Activated naive CD4-positive, alpha-beta T cell treated with Interleukin-2 at 50 U/mL for 16 hours (primary cell): ENCODE measurements at regions not wholly inside any gene's neighbourhood (a gene's known extent, or its start where the extent isn't known, plus 50 kb on each side); places are given as distances from the start of the nearest gene placed in this dataset.
"Not testable (repeated sequence)": the region's sequence is repeated elsewhere in the genome, so short reads cannot be mapped to it uniquely, and the experiment has no call there.

Experiments
- DNase-seq: peaks from one replicate; pipeline ENCODE4 v3.0.0-alpha.2; 2020

DNA sequence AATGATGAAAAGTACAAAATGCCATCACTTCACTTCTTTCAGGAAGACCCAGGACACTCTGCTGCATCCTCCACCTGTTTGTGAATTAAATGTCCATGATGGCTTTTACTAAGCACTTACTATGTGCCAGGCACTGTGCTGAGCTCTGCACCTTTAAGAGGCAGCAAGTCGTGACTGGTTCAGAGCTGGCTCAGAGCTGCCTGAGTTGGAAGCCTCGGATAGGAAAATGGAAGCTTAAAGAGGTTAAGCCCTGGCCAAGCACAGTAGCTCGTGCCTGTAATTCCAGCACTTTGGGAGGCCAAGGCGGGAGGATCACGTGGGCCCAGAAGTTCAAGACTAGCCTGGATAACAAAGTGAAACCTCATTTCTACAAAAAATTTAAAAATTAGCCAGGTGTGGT lies 95.6 kb downstream of the SNX5 start:
- DNase-seq, result no peak

DNA sequence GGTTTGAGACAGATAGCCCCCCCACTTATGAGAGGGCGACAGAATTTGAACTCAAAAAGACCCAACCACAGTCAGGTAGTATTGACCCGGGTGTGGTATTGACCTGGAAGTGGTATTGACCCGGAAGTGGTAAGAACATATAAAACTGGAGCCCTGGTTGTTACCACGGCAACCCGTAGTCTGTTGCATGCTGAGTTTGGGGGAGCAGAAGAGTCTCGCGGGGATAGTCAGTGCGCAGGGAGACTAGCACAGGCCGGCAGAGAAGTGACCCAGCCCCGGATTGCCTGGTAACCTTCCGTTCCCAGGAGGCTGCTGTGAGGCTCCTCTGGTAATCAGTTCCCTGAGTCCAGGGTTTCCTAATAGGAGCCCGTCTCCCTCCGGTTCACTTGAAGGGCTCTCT lies 96.2 kb downstream of the SNX5 start:
- no peak for DNase-seq

DNA sequence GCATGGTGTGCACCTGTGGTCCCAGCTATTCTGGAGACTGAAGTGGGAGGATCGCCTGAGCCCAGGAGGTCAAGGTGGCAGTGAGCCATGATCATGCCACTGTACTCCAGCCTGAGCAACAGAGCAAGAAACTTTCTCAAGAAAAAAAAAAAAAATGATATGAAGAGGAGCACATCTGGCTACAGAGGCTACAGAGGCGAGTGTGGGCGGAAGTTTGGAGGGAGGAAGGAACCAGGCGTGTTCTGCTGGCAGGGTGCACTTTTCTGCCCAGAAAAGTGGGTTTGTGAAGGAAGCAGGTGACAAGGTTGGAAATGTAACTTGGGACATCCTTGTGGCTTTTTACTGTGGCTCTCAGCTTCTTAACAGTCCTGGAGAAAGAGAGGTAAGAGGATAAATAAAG lies 96.7 kb downstream of the SNX5 start:
- no peak for DNase-seq

DNA sequence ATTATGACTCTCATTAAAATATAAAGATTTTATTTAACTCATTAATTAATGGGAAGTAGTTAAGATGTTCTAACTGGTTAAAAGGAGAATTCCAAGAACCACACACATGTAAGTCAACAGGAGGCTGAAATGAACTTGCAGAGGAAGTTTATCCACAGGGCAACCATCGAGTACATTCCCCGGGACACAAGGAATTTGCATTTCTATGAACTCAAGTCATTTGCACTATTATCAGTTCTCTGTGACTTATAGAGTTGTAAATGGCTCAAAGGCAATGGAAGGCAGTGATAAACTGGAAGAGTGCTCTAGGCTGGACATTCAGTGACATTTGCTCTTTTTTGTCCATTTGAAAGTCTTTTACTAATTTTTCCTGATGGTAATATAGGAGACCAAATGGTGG lies 97.4 kb downstream of the SNX5 start:
- DNase-seq, result no peak

DNA sequence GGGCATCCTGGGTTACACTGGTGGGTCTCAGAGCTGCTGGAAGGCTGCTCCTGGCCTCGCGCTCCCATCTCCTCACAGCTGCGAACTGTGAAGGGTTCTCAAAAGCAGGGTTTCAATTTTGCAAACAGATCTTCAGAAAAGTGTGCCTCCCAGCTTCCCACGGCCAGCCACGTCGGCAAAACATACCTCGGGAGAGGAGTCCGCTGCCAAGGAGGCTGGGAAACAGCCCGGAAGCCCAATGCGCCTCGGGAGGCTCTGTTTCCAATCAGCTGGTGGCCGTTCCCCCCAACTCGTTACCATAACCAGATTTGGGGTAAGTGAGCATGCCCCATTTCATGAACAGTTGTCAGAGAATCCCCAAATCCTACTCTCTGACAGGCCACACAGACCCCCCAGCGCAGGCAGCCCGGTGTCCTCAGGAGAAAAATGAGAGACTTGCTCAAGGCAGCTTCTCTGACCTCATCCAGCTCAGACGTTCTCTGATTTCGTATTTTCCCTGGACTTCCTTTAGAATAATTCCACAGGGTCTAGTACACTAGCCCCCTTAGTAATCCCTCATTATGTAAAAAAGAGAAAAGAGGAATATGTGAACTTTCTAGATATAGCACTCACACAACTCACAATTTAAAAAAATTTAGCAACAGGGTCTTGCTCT lies 98.4 kb downstream of the SNX5 start:
- DNase-seq, result no peak

DNA sequence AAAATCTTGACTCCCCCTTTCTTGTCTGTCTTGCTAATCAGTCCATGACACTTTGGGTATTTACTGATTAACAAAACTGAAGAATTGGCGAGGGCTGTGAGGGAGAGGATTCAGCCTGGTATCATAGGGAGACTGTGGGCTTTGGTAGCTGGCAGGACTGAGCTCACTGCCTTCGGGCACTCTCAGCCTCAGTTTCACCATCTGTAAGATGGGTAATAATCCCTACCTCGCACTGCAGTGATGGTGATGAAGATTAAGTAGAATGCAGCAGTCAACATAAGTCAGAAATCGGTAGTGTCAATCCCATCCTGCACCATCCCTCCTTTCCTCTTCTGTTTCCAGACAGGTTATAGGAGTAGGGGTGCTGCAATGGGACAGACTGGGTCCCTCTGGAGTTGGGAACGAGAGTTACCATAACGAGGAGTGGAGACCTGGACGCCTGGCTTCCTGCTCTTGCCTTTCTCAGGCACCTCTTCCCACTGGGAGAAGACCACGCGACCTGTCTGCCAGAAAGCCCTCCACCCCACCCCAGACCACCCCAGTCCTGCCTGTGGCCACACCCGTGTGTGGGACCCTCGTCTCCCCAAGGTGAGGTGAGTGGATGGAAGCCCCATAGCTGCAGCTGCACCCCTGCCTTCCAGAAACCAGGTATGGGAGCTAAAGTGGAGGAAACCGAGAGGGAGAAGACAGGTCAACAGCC lies 99.1 kb downstream of the SNX5 start:
- DNase-seq, result no peak

DNA sequence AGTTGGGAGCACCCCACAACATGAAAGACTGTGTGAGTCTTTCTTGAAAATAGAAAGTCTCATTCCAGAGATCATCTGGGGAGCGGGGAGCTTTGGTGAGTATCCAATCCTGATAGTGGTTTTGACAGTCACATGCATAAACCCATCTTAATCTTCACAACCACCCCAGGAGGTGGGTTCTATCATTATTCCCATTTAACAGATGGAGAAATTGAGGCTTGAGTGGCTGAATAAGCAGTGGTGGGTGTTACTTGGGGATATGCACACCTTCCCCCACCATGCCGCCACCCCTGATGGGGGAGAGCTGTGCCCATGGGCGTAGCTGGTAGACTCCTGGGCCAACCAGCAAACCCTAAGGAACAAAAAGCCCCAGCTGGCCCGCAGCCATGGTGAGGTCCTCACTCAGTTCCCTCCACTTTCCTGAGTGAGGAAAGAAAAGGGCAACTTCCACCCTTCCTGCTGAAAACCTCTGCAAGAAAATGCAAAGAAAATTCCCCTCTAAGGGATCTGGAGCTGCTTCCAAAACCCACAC lies 99.8 kb downstream of the SNX5 start:
- no peak for DNase-seq

DNA sequence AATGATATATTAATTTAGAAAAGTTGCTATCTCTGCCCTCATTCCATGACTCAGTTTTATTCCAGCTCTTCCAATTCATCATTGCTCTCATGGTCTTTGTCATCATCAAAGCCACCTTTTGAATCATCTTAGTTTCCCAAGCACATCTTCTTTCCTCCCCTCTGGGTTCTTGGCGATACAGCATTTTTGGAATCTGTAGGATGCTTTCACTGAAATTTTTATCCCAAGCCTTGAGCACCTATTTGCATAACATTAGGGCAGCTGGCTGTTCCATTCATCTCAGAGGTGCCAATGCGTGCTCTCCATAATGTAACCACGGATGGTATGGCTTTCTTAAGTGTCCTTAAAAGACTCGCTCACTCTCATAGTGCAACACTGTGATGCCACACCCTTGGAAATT lies 100.4 kb downstream of the SNX5 start:
- no peak for DNase-seq

DNA sequence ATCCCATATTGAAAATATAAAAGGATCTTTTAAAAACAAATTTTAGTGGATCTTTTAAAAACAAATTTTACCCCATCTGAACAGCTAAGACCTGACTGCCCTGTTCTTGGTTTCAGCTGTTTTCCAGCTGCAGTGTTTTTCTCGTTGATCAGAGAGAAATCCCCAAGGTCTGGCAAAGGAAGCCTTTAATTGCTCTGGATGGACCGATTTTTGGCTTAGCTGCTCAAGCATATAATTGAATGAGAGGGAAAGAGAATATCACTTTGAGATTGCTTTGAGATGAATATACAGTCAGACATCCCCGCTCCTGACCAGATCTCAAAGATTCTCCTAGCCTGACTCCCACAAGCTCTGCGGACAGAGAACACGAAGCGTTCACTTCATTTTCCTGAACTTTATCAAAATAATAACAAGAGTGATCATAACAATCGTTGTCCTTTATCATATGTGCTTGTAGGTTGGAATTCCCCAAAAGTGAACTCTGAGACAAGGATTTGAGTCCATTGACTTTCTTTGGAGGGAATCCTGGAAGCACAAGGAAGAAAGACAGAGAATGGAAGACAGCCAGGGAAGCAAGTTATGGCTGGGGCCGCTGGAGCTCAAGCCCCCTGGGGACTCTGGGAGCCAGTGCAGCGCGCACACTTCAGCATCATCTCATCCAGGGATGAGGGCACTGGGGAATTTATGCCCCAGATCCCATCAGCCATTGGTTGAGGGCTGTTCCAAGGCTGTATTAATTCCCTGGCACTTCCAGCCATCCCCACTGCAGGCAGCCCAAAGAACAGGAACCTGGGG lies 101.3 kb downstream of the SNX5 start:
- no peak for DNase-seq

DNA sequence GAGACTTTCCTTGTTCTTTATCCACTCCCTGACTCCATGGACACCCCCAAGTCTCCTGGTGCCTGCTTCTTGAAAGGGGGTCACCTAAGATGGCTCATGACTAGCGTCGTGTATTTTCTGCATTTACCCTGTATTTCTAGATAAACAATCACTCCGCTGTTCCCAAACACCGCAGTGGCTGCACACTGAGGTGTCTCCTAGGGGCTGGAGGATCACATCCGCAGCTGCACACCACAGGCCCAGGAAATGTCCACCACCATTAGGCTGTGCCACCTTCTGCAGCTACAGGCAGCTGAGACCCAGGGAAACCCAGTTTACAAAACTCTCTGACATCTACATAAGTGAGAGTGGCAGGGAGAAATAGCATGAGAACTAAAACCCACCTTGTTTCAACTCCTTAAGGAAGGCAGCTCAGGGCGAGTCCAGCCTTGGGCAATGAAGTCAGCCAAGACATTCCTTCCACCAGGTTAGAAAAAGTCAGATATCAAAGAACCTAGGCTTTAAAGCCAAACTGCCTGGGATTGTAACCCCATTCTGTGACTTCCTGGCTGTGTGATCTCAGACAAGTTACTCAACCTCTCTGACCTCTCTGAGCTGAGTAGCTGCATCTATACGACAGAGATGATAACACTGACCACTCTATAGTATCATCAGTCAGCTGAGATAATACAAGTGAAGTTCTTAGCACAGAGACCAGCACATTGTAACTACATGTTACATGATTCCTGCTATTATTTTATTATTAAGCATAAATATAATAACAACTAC lies 102.2 kb downstream of the SNX5 start:
- no peak for DNase-seq

DNA sequence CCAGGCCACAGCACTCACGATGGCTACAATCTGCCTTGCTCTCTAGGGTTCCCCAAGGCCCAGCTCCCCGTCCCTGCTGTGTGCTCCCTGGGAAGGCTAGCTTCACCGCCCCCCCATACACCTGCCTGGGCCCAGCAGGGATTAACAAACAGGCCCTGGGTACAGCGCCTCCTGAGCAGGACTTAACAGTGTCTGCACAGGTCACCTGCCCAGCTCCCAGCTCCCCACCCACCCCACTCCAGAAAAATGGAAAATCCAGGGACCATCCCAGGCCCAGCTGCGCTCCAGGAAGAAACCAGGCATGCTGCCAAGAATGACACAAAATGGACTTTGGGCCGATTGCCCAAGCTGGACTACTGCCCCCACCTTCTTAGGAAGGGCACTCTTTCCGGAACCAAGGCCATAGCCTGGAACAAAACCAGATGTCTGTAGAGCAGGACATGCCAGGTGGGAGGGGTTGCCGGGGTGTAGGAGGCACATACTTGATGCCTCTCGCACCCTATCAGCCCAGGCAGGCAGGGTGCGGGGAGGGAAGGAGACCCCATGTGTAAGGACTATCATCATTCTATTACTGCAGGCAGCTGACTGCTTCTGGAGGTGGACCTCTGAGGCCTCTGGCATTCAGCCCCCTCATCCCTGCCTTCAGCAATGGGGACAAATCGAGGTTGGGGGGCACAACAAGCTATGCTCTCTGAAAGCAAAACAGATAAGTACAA lies 104.9 kb downstream of the SNX5 start:
- DNase-seq, result no peak

DNA sequence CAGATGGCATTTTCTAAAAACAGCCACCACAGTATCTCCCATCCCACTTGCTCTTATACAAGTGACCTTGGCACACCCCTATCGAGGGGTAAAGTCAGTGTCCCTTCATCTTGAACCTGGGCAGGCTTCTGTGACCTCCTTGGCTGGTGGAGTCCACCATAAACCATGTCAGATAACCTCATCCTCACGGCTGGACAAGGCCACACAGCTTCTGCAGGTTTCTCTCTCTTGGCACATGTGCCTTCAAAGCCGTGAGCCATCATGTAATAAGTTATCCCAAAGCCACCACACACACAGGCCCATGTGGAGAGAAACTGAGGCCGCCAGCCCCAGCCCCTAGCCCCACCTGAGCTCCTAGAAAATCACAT lies 105.4 kb downstream of the SNX5 start:
- no peak for DNase-seq

DNA sequence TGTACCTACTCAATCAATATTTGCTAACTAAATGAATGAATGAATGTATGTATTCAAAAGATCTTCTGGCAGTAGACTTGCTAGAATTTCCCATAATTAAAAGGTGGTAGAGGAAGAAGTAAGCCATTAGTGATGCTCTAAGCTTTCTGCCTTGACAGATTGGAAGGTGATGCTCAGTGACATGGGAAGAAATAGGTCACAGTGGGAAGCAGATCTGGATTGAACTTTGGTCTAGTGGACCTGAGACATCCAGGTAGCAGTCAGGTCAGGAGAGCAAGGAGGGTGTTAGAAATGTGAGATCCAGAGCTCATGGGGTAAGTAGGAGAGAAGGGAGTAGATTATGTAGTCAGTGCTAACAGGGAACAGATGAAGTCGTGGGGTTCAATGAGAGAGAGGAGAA lies 106.4 kb downstream of the SNX5 start:
- no peak for DNase-seq

DNA sequence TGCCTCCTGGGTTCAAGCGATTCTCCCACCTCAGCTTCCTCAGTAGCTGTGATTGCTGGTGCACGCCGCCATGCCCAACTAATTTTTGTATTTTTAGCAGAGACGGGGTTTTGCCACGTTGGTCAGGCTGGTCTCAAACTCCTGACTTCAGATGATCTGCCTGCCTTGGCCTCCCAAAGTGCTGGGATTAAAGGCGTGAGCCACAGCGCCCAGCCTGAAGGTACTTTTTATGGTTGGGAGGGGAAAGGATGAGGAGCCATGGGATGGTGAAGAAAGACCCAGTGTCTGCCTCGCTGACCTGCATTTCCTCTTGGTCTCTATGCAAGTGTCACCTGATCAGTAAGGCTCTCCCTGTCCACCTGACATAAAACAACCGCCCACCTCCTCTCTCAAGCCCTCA lies 107.0 kb downstream of the SNX5 start:
- not testable (repeated sequence) for DNase-seq

DNA sequence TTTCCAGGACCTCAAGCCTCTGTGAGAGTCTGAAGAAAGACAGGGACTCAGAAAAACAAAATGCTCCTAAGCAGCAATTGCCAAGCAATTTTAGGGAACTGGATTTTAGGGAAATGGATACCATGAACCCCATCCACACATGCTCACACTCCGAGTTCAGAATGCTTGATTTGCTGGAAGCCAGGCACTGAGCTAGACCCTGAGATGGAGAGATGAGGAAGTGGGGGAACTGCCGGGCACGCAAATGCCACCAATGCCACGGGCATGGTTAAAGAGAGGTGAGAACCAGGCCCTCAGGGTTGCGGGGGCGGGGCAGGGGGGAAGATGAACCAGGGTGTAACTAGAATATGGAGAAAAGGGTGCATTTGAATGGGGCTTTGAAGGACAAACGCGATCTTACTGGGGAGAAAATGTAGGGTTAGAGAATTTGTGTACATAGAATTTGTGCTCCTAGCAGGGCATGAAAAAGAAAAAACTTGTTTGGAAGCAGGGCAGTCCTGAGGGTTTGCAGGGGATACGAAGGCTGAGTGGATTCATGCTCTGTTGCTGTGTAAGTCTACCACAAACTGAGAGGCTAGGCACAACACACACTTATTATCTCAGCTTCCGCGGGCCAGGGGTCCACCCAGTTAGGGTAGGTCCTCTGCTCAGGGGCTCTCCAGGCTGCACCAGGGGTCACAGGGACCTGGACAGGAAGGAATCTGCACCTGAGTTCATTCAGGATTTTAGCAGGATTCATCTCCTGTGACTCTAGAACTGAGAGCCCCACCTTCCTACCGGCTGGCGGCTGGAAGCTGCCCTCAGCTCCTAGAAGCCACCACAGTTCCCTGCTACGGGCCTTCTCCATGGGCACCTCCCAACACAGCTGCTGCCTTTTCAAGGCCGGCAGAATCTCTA lies 108.0 kb downstream of the SNX5 start:
- DNase-seq, result no peak

DNA sequence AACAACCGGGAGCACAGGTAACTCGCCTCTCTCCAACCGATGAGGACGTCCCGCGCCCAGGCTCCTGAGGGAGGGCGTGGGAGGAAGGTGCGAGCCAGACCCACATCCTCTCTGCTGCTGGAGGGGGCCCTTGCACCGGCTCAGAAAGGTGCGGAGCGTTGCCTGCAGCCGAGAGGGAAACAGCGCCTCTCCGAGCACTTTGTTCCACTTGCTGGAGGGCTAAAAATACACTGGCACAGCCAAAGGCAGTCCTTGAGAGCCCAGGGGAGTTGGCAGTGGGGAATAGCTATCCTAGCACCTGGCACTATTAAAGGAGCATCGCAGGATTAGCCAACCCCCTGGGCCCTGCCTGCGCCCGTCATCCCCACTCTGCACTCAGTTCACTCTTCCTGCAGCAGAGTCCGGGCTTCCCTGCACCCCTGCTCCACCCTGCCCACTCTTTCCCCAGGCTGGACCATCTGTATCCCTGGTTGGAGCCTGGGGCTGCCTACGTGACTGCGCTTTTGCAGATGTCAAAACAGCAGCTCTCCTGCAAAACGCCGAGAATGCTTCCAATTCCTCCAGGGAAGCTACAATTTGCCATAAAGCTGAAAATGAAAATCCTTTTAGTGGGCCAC lies 108.9 kb downstream of the SNX5 start:
- DNase-seq, result peak; percentile 17

DNA sequence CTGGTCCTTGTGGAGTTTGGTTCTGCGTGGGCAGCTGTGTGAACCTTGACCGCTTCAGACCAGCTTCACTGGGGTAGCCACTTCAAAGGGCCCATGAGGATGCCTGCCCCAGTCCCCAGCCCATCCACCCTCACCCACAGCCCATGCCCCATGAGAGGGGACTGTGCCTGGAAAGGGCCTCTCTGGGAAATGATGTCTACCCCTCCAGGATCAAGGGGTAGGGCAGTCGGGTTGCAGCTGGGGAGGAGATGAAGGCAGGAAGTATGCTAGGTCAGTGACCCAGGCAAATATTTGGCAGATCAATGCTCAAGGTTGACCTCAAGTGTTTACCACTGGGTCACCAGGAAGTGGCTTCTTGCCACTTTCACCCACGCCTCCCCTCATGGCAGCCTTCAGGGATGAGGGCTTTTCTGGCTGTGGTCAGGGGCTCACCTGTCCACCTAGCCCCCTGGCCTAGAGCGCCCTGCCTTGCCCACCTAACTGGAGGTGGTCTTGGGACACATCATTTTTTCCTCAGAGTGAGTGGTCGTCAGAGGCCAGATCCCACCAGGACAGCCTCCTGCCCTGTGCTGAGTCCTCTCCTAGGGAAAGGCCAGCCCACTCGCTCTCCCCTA lies 109.5 kb downstream of the SNX5 start:
- no peak for DNase-seq

DNA sequence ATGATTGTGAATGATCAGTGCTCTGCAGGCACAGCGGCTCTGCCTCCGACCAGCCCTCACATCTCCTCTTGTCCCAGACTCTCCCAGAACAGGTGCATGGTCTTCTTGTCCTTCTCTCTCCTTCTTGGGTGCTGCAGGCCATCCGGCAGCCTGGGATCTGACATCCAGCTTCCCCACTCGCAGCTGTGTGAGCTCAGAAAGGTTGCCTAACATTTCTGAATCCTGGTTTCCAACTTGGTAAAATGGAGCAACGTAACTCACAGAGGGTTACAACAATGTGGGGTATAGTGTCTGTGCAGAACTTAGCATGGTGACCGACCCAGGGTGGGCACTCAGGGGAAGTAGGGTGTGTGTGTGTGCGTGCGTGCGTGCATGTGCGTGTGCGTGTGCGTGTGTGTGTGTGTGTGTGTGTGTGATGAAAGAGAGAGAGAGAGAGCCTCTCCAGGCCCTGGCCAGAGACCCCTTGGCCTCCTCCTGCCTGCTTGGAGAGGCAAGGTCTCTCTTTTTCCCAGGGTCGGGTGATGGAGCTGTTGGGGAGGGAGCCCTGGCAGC lies 110.1 kb downstream of the SNX5 start:
- DNase-seq, result no peak

DNA sequence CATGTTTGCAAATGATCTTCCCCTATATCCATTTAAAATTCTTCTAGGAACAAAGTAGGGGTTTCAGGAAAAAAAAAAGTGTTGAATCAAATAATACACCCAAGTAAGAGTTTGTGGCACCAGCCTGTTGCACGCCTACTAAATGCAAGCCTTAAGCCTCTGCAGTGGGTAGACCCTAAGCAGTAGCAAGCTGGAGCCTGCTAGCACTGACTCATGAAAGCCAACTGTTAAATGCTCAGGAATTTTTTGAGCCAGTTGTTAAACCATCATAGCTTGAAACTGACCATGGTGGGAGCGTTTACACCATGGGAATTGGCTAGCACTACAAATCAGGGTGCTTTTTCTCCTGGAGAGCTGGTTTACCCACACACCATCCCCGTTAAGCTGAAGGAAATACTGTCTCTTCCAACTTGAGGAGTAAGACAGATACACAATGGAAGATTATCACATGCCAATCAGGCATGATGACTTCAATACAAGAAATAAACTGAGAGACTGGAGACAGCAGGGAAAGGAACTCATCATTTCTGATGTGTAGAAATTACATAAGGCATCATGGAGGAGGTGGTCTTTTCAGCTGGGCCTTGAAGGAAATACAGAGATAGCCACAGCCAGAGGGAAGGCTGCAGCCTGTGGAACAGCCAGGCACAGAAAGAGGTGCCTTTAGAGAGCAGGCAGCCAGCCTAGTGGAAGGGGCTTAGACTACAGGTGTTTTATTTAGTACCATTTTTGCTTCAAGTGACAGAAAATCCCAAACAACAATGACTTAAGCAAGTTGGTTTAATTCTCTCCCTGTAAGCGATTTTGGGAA lies 110.8 kb downstream of the SNX5 start:
- DNase-seq, result no peak
